GM12875 (cell line): ENCODE measurements at regions not wholly inside any gene's neighbourhood (a gene's known extent, or its start where the extent isn't known, plus 50 kb on each side); places are given as distances from the start of the nearest gene placed in this dataset.
"Not testable (repeated sequence)": the region's sequence is repeated elsewhere in the genome, so short reads cannot be mapped to it uniquely, and the experiment has no call there.

Experiments used
- H3K4me3 ChIP-seq: one replicate; pipeline ENCODE4 v1.5.1; 2011; ENCODE audit warnings: low read depth, low read length, control low read depth
- TF ChIP-seq, protein P1 (sequence below): IDR thresholded peaks from 2 replicates; pipeline ENCODE4 v1.5.1; 2011; ENCODE audit warnings: low read depth, mild to moderate bottlenecking, control low read depth, inconsistent platforms, low read length, moderate library complexity, borderline replicate concordance; ENCODE audit not compliant: insufficient read depth

DNA sequence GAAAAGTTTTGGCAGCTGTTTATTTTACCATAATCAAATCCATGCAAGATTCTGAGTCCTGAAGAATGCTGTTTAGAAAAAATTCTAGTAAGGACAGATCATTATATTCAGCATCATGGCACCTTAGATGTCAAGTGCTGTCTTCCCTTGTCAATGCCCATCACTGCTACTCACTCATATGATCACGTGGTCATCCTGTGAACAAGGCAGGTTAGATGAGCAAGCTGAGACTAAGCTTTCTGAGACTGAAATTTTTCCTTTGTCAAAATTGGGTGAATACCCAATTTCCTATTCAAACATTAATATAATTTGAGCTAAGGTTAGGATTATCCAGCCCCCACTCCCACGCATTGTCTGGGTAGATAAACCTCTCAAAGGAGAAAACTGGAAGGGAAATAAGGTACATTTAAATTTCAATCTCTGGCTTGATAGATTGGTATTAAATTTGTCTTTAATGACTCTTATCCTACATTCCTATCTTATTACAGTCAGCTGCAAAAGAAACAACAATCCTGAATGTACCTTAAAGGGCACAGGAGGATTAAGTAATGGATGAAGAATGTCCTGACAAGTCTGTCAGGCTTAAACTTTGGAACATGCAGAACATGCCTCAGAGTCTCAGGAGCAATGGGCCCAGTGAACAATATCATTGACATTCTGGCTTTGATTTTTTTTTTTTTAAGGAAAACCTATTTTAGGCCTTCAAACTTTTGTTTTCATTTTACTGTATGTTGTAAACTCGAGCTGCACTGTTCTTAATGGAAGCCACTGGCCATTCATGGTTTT lies 148.7 kb upstream of the RANBP3L start:
- TF ChIP-seq, protein P1, sequence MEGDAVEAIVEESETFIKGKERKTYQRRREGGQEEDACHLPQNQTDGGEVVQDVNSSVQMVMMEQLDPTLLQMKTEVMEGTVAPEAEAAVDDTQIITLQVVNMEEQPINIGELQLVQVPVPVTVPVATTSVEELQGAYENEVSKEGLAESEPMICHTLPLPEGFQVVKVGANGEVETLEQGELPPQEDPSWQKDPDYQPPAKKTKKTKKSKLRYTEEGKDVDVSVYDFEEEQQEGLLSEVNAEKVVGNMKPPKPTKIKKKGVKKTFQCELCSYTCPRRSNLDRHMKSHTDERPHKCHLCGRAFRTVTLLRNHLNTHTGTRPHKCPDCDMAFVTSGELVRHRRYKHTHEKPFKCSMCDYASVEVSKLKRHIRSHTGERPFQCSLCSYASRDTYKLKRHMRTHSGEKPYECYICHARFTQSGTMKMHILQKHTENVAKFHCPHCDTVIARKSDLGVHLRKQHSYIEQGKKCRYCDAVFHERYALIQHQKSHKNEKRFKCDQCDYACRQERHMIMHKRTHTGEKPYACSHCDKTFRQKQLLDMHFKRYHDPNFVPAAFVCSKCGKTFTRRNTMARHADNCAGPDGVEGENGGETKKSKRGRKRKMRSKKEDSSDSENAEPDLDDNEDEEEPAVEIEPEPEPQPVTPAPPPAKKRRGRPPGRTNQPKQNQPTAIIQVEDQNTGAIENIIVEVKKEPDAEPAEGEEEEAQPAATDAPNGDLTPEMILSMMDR: no peak
- no peak overlapping the region for H3K4me3 ChIP-seq

DNA sequence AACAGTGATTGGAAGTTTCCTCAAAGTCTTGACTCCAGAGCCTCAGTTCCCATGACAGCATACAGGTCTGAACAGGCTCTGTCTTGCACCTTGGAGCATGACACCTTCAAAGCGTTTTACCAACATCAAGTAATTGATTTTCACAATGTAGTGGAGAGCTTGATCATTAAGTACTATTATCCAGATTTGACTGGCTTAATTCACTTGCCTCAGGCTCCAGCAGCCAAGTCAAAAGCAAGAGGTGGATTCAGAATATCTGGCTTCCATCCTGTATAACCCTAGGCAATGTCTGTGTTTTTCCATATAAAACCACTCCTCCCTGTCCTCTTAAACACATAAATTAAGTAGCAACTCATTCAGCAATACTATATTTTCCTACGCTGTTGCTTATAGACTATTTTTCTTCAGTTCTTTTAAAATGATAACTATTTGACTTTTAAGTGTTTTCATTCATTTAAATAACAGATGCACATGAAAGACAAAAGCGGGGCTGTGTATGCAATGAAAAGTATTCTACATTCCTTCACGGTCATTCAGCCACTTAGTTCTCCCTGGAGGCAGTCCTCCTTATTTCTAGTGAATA lies 150.8 kb upstream of the RANBP3L start:
- H3K4me3 ChIP-seq: no peak overlapping the region
- TF ChIP-seq, protein P1: no peak

DNA sequence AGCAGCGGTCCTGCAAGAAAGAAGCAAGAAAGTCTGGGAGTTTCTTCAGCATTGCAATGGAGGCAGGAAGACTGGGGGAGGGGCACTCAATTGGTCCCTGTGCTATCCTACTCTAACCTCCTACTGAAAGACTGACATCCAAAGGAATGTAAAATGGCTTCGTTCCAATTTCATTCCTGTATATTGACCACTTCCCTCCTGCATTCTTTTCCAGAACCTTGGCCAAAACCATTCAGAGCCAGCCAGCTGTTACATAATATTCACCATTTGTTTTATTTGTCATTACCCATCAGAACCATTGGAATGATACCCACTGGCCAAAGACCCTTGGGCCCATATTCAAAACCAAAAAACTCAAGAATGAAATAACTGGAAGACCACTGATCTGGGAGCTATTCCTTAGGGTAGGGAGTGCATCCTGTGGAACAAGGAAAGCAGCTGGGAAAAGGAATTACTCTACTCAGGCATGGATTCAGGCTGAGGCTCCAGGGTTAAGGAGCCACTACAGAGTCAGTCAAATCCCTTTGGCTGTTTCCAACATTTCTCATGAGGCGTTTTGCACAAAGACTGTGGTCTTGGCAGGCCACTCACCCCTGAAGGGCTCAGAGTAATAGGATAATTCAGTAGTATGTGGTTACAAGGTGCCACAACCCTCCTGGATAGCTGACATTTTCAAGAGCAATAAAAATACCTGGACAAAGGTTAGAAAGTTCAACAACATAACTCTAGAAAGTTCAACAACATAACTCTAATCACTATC lies 148.7 kb upstream of the SLC1A3 start:
- TF ChIP-seq, protein P1: no peak
- H3K4me3 ChIP-seq: no peak overlapping the region

DNA sequence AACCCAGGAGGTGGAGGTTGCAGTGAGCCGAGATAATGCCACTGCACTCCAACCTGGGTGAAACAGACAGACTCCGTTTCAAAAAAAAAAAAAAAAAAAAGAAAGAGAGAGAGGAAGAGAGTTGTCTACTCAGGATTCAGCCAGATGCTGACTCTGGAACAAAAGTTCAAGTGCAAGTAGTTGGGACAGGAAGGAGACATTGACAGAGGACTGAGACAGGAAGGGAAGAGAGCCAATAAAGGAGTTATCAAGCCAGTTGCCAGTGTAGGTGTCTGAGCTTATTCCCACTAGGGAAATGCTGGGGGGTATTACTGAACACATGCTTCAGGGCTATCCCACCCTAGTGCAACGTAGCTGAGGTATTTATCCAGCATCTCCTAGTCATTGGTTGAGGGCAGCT lies 147.7 kb upstream of the SLC1A3 start:
- TF ChIP-seq, protein P1: no peak
- H3K4me3 ChIP-seq: no peak overlapping the region

DNA sequence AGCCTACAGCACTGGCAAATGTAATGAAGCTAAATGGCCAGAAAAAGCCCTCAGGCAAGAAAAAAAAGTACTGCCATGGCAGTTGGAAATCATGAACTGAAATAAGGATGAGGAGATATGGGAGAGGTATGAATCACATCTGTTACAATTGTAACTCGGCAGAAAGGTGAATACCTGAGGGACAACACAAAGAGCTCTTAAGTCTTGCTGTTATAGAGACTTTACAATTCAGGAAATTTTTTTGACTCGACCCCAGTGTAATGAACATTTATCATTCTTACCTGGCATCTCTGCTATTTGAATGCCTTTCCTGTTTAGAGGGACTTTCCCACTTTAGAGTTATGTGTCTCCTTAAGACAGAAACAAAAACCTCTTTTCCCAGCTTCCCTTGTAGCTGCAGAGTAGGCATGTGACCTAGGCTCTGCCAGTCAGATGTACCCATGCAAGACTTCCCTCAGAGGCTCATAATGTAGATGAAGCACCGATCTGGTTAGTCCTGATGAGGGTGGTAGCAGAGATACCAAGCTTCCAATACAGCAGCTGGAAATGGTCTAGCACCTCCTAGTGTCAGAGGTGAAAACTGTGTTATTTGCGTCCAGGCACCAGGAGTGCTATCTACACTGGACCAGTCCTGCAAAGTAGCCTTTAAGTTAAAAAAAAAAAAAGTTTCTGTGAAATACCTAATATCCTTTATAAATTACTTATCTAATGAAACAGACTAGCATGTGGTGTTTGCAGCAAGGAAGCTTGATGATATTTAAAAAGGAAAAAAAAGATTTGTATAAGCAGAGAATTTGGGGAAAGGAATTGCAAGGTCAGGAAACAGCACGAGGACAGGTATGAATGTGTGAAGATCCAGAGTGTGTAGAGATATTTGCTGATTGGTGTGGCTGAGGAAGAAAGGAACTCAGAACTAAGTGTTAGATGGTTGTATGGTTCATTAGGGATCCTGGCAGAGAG lies 146.9 kb upstream of the SLC1A3 start:
- TF ChIP-seq, protein P1: peak; percentile 51; the same call in 1 of the 2 replicates
- no peak overlapping the region for H3K4me3 ChIP-seq

DNA sequence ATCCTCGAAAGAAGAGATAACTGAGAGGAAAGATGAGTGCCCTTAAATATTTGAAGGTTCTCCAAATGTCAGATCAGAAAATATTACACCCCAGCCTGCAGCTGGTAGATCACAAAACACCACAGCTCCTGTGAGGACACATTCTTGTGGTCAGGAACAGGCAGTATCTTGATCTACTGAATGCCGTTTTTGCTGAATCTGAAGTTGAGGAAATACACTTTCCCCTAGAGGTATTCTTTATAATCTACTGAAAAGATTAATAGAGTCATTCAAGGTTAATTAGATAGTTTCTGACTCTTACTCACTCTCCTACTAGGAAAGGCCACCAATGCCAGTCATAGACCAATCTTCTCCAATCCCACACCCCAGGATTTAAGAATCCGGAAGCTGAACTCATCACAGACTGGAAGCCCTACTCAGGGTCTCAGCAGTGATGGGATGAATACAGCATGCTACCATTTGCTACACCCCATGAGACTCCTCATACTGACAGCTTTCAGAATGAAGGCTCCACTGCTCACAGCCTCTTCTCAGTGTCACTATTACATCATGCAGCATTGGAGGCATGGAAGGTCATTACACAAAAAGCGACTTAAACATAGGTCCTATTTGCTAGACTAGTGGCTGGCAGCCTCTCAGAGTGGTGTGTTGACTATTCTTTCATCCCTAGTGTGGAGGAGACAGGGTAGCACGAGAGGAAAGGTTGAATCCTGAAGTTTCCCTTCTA lies 143.9 kb upstream of the SLC1A3 start:
- H3K4me3 ChIP-seq: no peak overlapping the region
- TF ChIP-seq, protein P1: no peak

DNA sequence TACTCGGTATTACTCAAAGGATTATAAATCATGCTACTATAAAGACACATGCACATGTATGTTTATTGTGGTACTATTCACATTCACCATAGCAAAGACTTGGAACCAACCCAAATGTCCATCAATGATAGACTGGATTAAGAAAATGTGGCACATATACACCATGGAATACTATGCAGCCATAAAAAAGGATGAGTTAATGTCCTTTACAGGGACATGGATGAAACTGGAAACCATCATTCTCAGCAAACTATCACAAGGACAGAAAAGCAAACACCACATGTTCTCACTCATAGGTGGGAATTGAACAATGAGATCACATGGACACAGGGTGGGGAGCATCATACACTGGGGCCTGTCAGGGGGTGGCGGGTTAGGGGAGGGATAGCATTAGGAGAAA lies 130.5 kb upstream of the SLC1A3 start:
- not testable (repeated sequence) for H3K4me3 ChIP-seq
